Prostate gland (tissue), 2 donors: ENCODE measurements at regions not wholly inside any gene's neighbourhood (a gene's known extent, or its start where the extent isn't known, plus 50 kb on each side); places are given as distances from the start of the nearest gene placed in this dataset.

Source experiments
- POLR2A ChIP-seq: fragments of 450-650 bp; IDR thresholded peaks from one replicate; pipeline ENCODE4 v1.6.1; 2016; ENCODE audit warnings: antibody characterized with exemption, mild to moderate bottlenecking
- TF ChIP-seq, protein P1 (sequence below), 4 experiments: fragments of 200-600 bp in 2 of 4; fragments of 450-650 bp in 2 of 4; sonication (generic) in 2 of 4; IDR thresholded peaks; 1 replicate in 3 of 4; 2 replicates in 1 of 4; pipeline ENCODE4 v1.5.1; 2016 to 2019; ENCODE audit warnings: antibody characterized with exemption in 4 of 4, mild to moderate bottlenecking in 2 of 4, moderate library complexity in 2 of 4

DNA sequence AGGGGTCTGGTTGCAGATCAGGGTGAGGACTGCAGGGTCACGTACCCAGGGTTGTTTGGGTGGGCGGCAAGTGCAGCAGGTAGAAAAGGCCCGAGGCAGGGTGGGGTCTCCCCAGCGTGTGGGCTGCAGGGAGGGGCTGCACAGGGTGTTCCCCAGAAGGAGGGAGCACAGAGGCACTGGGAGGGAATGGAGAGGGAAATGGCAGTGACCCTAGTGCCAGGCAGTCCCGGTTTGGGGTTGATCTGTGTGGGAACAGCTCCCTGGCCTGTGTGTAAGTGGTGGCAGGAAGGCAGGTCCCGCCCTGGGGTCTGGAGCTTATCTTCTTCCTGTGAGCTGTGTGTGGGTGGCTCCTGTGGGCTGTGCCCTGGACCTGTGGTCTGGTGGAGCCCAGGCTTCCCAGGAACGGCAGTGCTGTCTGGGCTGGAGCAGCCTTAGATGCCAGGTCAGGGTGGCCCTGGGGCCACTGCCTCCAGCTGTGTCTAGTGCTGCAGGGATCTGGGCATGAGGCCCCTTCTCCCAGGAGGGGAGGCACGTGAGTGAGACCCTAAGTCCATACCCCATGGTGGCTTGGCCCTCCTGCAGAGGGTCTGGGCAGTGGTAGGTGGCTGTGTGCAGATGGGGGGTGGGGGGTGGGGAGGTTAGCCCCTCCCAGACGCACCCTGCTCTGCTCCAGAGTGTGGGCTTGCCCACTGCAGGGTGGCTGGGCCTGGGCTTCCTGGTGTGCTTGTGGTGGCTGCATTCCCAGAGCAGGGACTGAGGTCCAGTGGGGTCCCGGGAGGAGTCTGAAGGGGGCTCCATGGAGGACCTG, 363.5 kb downstream of the TMEM121 start:
- TF ChIP-seq, protein P1, sequence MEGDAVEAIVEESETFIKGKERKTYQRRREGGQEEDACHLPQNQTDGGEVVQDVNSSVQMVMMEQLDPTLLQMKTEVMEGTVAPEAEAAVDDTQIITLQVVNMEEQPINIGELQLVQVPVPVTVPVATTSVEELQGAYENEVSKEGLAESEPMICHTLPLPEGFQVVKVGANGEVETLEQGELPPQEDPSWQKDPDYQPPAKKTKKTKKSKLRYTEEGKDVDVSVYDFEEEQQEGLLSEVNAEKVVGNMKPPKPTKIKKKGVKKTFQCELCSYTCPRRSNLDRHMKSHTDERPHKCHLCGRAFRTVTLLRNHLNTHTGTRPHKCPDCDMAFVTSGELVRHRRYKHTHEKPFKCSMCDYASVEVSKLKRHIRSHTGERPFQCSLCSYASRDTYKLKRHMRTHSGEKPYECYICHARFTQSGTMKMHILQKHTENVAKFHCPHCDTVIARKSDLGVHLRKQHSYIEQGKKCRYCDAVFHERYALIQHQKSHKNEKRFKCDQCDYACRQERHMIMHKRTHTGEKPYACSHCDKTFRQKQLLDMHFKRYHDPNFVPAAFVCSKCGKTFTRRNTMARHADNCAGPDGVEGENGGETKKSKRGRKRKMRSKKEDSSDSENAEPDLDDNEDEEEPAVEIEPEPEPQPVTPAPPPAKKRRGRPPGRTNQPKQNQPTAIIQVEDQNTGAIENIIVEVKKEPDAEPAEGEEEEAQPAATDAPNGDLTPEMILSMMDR (IDR thresholded peaks at IDR 0.05), result no peak
- no peak for TF ChIP-seq POLR2A
